ENCODE measurements at regions not wholly inside any gene's neighbourhood (a gene's known extent, or its start where the extent isn't known, plus 50 kb on each side); places are given as distances from the start of the nearest gene placed in this dataset.

- DNase-seq (ENCODE audit: low spot score) = no peak
These were observed 674.5 kb downstream of the MATN1 start for GRCh38 chr1:30048905-30049304.

- no peak for DNase-seq (ENCODE audit: low spot score)
These were observed 675.8 kb downstream of the MATN1 start for GRCh38 chr1:30047576-30047975.

GRCh38 chr1:30046751-30047150 is 676.6 kb downstream of the MATN1 start:
- no peak for DNase-seq (ENCODE audit: low spot score)

- no peak for DNase-seq (ENCODE audit: low spot score)
These were observed 677.9 kb downstream of the MATN1 start for GRCh38 chr1:30045304-30046090.

- no peak for DNase-seq (ENCODE audit: low spot score)
These were observed 678.7 kb downstream of the MATN1 start for GRCh38 chr1:30044656-30045144.

GRCh38 chr1:30043731-30044408 is 679.5 kb downstream of the MATN1 start:
- DNase-seq (ENCODE audit: low spot score) = no peak

- no peak for DNase-seq (ENCODE audit: low spot score)
These were observed 680.1 kb downstream of the MATN1 start for GRCh38 chr1:30043256-30043655.

GRCh38 chr1:30042438-30043147 is 680.8 kb downstream of the MATN1 start:
- DNase-seq (ENCODE audit: low spot score) = no peak

- DNase-seq (ENCODE audit: low spot score) = no peak
These were observed 681.5 kb downstream of the MATN1 start for GRCh38 chr1:30041741-30042437.

GRCh38 chr1:30040081-30041019 is 683.0 kb downstream of the MATN1 start:
- DNase-seq (ENCODE audit: low spot score) = no peak

- no peak for DNase-seq (ENCODE audit: low spot score)
These were observed 683.9 kb downstream of the MATN1 start for GRCh38 chr1:30039354-30040080.

GRCh38 chr1:30038134-30039025 is 685.0 kb downstream of the MATN1 start:
- DNase-seq (ENCODE audit: low spot score) = no peak

GRCh38 chr1:30037251-30038118 is 685.9 kb downstream of the MATN1 start:
- DNase-seq (ENCODE audit: low spot score) = no peak

GRCh38 chr1:30036666-30037065 is 686.7 kb downstream of the MATN1 start:
- no peak for DNase-seq (ENCODE audit: low spot score)

GRCh38 chr1:30036229-30036547 is 687.2 kb downstream of the MATN1 start:
- no peak for DNase-seq (ENCODE audit: low spot score)

GRCh38 chr1:30035522-30036228 is 687.7 kb downstream of the MATN1 start:
- DNase-seq (ENCODE audit: low spot score) = no peak

- no peak for DNase-seq (ENCODE audit: low spot score)
These were observed 688.5 kb downstream of the MATN1 start for GRCh38 chr1:30034627-30035521.
